Hepatocyte (in vitro differentiated cells): ENCODE measurements at regions not wholly inside any gene's neighbourhood (a gene's known extent, or its start where the extent isn't known, plus 50 kb on each side); places are given as distances from the start of the nearest gene placed in this dataset.

Experiments used
- DNase-seq: peaks from one replicate; pipeline ENCODE4 v3.0.0-alpha.2; 2016; ENCODE audit warnings: low spot score
- H2AFZ ChIP-seq: fragments of 200-600 bp; sonication (generic); 2 replicates; pipeline ENCODE4 v1.6.0; 2016; ENCODE audit warnings: antibody characterized with exemption, mild to moderate bottlenecking
- H3K27ac ChIP-seq: fragments of 200-600 bp; sonication (generic); 2 replicates; pipeline ENCODE4 v1.5.1; 2016; ENCODE audit warnings: mild to moderate bottlenecking
- H3K27me3 ChIP-seq: fragments of 200-600 bp; sonication (generic); 2 replicates; pipeline ENCODE4 v1.6.1; 2016
- H3K36me3 ChIP-seq: fragments of 200-600 bp; sonication (generic); replicated peaks from 2 replicates; pipeline ENCODE4 v1.5.1; 2016; ENCODE audit warnings: low read depth; ENCODE audit not compliant: insufficient read depth
- H3K4me1 ChIP-seq: fragments of 200-600 bp; sonication (generic); 2 replicates; pipeline ENCODE4 v1.5.1; 2016; ENCODE audit warnings: mild to moderate bottlenecking, moderate library complexity; ENCODE audit not compliant: insufficient read depth
- H3K4me2 ChIP-seq: fragments of 200-600 bp; sonication (generic); 2 replicates; pipeline ENCODE4 v1.6.0; 2016
- H3K4me3 ChIP-seq: fragments of 200-600 bp; sonication (generic); 2 replicates; pipeline ENCODE4 v1.5.1; 2016; ENCODE audit warnings: mild to moderate bottlenecking
- H3K79me2 ChIP-seq: fragments of 200-600 bp; sonication (generic); 2 replicates; pipeline ENCODE4 v1.6.0; 2017; ENCODE audit warnings: mild to moderate bottlenecking
- H3K9me2 ChIP-seq: fragments of 200-600 bp; sonication (generic); replicated peaks from 2 replicates; pipeline ENCODE4 v1.6.0; 2017; ENCODE audit warnings: mild to moderate bottlenecking; ENCODE audit not compliant: insufficient read depth
- H3K9me3 ChIP-seq: fragments of 200-600 bp; sonication (generic); 2 replicates; pipeline ENCODE4 v1.5.1; 2016; ENCODE audit warnings: low read depth, mild to moderate bottlenecking
- H4K20me1 ChIP-seq: fragments of 200-600 bp; sonication (generic); 2 replicates; pipeline ENCODE4 v1.6.0; 2016; ENCODE audit warnings: mild to moderate bottlenecking; ENCODE audit not compliant: insufficient read depth, poor library complexity, severe bottlenecking
- CTCF ChIP-seq: fragments of 200-600 bp; sonication (generic); IDR thresholded peaks from 2 replicates; pipeline ENCODE4 v1.5.1; 2016; ENCODE audit warnings: antibody characterized with exemption, mild to moderate bottlenecking; ENCODE audit not compliant: poor library complexity
- EZH2 ChIP-seq: fragments of 200-600 bp; sonication (generic); IDR thresholded peaks from 2 replicates; pipeline ENCODE4 v1.6.1; 2016; ENCODE audit warnings: antibody characterized with exemption, mild to moderate bottlenecking, borderline replicate concordance
- EZH2phosphoT487 ChIP-seq: fragments of 200-600 bp; sonication (generic); IDR thresholded peaks from one replicate; pipeline ENCODE4 v1.6.1; 2018; ENCODE audit warnings: antibody characterized with exemption, mild to moderate bottlenecking, low read depth, moderate library complexity; ENCODE audit not compliant: unreplicated experiment, severe bottlenecking
- WGBS: methylation state at CpG from one replicate; pipeline ENCODE4 v1.1.6; 2016; ENCODE audit warnings: low lambda C conversion rate; ENCODE audit errors: missing lambda C conversion rate; 5-methylcytosine and 5-hydroxymethylcytosine counted together

- H2AFZ ChIP-seq: no peak overlapping the region
- TF ChIP-seq CTCF: no peak
- TF ChIP-seq EZH2phosphoT487: no peak
- TF ChIP-seq EZH2: no peak
- H3K27me3 ChIP-seq: no peaks in the 10 kb centered on the region
- H3K4me3 ChIP-seq: no peak overlapping the region
- no peaks in the 10 kb centered on the region for H3K9me3 ChIP-seq
- H3K4me2 ChIP-seq: no peak overlapping the region
- no peaks in the 10 kb centered on the region for H3K9me2 ChIP-seq
- no peaks in the 10 kb centered on the region for H3K36me3 ChIP-seq
- no peak for DNase-seq
- H4K20me1 ChIP-seq: no peaks in the 10 kb centered on the region
- H3K27ac ChIP-seq: no peak overlapping the region
- H3K79me2 ChIP-seq: no peaks in the 10 kb centered on the region
- WGBS: 87% methylated on average over 3 of the region's 3 CpGs
- H3K4me1 ChIP-seq: no peaks in the 10 kb centered on the region
These were observed 391.1 kb upstream of the MEX3C start for GRCh38 chr18:51588616-51589015.

GRCh38 chr18:51593931-51594330 lies 396.4 kb upstream of the MEX3C start:
- H3K36me3 ChIP-seq: no peaks in the 10 kb centered on the region
- H3K9me2 ChIP-seq: no peaks in the 10 kb centered on the region
- TF ChIP-seq EZH2 (no peak), EZH2phosphoT487 (no peak), CTCF (no peak)
- H3K9me3 ChIP-seq: no peaks in the 10 kb centered on the region
- no peak for DNase-seq
- no peak overlapping the region for H3K4me3 ChIP-seq
- H3K27ac ChIP-seq: no peak overlapping the region
- H4K20me1 ChIP-seq: no peaks in the 10 kb centered on the region
- H3K27me3 ChIP-seq: no peaks in the 10 kb centered on the region
- H2AFZ ChIP-seq: no peak overlapping the region
- 75% methylated on average over 2 of the region's 2 CpGs for WGBS
- no peak overlapping the region for H3K4me2 ChIP-seq
- no peaks in the 10 kb centered on the region for H3K4me1 ChIP-seq
- no peaks in the 10 kb centered on the region for H3K79me2 ChIP-seq

GRCh38 chr18:51603111-51603510 lies 405.6 kb upstream of the MEX3C start:
- H3K4me1 ChIP-seq: no peaks in the 10 kb centered on the region
- no peak for DNase-seq
- H3K4me3 ChIP-seq: no peak overlapping the region
- H3K27me3 ChIP-seq: no peaks in the 10 kb centered on the region
- no peaks in the 10 kb centered on the region for H4K20me1 ChIP-seq
- H3K79me2 ChIP-seq: no peaks in the 10 kb centered on the region
- H3K4me2 ChIP-seq: no peak overlapping the region
- TF ChIP-seq EZH2phosphoT487: no peak
- TF ChIP-seq CTCF: no peak
- no peak for TF ChIP-seq EZH2
- no peaks in the 10 kb centered on the region for H3K9me3 ChIP-seq
- H2AFZ ChIP-seq: no peak overlapping the region
- no peaks in the 10 kb centered on the region for H3K36me3 ChIP-seq
- no peaks in the 10 kb centered on the region for H3K9me2 ChIP-seq
- no peak overlapping the region for H3K27ac ChIP-seq

- H2AFZ ChIP-seq: no peak overlapping the region
- no peaks in the 10 kb centered on the region for H3K4me1 ChIP-seq
- no peaks in the 10 kb centered on the region for H3K9me3 ChIP-seq
- no peak for DNase-seq
- H3K9me2 ChIP-seq: no peaks in the 10 kb centered on the region
- no peaks in the 10 kb centered on the region for H4K20me1 ChIP-seq
- no peak overlapping the region for H3K4me3 ChIP-seq
- 17% methylated on average over 4 of the region's 4 CpGs for WGBS
- H3K27ac ChIP-seq: no peak overlapping the region
- TF ChIP-seq EZH2phosphoT487 (no peak), CTCF (no peak), EZH2 (no peak)
- H3K4me2 ChIP-seq: no peak overlapping the region
- H3K79me2 ChIP-seq: no peaks in the 10 kb centered on the region
- H3K27me3 ChIP-seq: no peaks in the 10 kb centered on the region
- no peaks in the 10 kb centered on the region for H3K36me3 ChIP-seq
These were observed 406.1 kb upstream of the MEX3C start for GRCh38 chr18:51603551-51603950.
